ELR (cell line): ENCODE measurements at regions not wholly inside any gene's neighbourhood (a gene's known extent, or its start where the extent isn't known, plus 50 kb on each side); places are given as distances from the start of the nearest gene placed in this dataset.
A peak's percentile ranks its signal among the peaks of the same experiment; 100 is the strongest.
"Not testable (repeated sequence)": the region's sequence is repeated elsewhere in the genome, so short reads cannot be mapped to it uniquely, and the experiment has no call there.

Experiments
- DNase-seq: peaks from one replicate; pipeline ENCODE4 v3.0.0-alpha.2; 2015; ENCODE audit warnings: low read depth

DNA sequence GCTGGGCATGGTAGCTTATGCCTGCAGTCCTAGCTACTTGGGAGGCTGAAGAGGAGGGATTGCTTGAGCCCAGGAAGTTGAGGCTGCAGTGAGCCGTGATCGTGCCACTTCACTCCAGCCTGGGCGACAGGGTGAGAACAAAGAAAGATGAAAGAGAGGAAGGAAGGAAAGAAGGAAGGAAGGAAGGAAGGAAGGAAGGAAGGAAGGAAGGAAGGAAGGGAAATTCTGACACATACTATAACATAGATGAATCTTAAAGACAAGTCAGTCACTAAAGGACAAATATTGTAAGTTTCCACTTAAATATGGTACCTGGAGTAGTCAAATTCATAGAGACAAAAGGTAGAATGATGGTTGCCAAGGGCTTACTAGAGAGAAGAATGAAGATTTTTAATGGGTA, 108.0 kb upstream of the CACHD1 start:
- no peak for DNase-seq

DNA sequence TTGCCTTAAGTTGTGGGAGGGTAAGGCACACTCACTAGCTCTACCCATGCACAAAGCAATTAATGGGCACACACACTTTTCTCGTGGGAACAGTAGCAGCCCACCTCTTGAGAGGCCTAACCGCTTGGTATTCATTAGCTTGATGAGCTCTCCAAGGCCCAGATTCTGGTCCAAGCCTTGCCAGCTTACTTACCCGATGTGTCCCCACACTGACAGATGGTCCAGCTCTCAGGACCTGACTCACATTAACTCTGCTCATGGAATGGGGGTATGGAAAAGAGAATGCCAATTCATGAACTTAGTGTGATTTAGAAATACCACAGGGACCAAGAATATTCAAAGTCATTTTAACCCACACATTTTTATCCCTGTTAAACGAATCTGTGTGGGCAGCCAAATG, 106.8 kb upstream of the CACHD1 start:
- no peak for DNase-seq

- DNase-seq = no peak
Measured at GRCh38 chr1:64363616-64364015, 106.3 kb upstream of the CACHD1 start.

DNA sequence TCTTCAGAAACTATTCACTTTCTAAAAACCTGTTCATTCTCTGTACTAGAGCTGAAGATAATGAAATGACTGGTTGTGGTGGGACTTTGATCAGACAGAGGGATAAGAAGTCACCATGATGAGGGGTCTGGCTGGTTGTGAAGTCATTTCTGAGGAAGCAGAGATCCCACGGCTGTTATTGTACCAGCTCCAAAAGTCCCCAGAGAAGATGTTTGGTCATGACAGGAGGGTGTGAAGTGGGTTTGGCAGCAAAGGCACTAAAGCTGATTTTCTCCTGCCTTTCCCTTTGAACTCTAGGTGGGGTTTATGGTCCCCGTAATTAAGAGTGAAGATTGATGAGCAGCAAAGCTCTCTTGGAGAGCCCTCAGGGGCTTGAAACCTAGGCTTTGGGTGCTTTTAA, 103.1 kb upstream of the CACHD1 start:
- no peak for DNase-seq

- no peak for DNase-seq
Measured at GRCh38 chr1:64368344-64368743, 101.6 kb upstream of the CACHD1 start.

GRCh38 chr1:64378826-64379225, 91.1 kb upstream of the CACHD1 start:
- DNase-seq = no peak

DNA sequence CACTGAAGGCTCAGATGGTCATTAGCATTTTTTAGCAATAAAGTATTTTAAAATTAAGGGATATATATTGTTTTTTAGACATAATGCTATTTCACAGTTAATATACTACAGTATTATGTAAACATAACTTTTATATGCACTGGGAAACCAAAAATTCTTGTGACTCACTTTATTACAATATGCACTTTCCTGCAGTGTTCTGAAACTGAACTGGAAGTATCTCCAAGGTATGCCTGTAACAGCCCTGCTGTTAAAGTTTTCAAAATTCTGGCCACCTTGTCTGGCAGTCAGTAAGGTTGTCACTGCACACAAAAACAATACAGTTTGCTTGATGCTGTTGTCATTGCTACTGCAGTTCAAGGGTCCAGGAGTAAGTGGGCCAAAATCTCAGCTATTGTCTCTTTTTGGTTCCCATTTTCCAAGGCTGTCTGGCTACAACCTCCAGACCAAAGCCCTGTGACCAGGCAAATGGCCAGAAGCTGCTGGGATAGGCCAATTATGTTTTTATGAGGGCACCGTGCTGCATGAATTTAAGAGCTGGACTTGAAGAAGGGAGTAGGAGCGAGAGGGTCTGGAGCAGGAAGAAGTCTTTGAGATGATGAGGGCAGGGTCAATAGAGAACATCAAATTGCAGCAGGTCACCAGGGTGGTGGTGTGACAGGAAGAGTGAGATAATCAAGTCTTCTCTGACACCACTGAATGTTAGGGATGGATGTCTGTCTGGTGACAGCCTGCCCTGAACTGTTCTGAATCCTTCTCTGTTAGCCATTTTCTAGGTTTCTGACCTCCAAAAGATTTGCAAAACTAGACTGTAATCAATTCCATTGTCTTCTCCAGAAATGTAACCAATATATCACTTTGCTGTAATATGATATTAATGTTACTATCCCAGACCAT, 82.3 kb upstream of the CACHD1 start:
- no peak for DNase-seq

- DNase-seq = no peak
Measured at GRCh38 chr1:64388336-64388735, 81.6 kb upstream of the CACHD1 start.

DNA sequence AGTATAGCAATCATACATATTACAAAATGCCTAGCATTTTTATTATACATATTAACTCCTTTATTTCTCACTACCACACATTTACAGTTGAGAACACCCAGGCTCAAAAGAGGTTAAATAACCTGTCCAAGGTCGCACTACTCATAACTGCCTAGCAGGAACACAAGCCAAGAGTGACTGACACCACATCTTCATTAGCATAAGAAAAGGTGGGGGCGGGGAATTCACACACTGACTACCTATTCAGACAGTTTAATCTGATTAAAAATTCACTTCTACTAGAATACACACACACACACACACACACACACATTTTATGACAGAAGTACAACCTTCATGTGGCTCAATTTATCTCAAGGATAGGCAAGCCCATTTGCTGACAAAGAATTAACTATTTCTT, 77.8 kb upstream of the CACHD1 start:
- no peak for DNase-seq

- no peak for DNase-seq
Measured at GRCh38 chr1:64393790-64394189, 76.1 kb upstream of the CACHD1 start.

GRCh38 chr1:64396817-64397216, 73.1 kb upstream of the CACHD1 start:
- DNase-seq = no peak

GRCh38 chr1:64397541-64397940, 72.4 kb upstream of the CACHD1 start:
- DNase-seq = no peak

DNA sequence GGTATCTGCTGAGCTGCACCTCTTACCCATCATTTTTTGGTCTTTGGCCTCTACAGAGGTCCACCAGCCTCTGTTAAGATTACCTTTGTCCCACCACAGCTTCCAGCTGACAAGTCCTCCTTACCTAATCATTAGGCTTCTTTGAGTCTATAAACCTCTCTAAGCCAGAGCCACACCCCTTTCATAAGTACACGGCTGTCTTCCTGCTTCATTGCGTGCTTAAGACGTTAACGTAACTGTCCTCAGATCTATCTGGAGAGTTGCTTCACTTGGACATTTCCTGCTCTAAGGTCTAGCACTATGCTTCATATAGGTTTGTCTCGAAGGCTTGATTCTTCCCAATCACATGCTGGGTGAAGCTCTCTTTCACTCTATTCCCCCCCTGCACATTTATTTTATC, 71.0 kb upstream of the CACHD1 start:
- DNase-seq = no peak

DNA sequence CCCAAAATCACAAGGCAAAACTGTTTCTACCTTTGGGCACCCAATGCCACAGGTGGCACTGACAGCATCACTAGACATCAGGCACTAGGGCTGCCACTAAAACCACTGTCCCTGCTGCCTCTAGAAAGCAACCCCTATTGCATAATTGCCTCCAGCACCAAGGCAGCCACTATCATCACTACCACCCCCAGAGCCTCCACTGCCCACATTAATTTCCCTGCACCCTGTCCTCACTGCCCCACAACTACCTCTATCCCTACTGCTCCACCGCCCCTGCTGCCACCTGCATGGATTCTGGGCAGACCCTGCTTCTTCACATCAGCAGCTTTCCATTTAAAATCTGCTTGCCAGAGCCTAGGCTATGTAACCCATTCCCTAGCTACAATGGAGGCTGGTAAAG, 68.6 kb upstream of the CACHD1 start:
- DNase-seq = no peak

DNA sequence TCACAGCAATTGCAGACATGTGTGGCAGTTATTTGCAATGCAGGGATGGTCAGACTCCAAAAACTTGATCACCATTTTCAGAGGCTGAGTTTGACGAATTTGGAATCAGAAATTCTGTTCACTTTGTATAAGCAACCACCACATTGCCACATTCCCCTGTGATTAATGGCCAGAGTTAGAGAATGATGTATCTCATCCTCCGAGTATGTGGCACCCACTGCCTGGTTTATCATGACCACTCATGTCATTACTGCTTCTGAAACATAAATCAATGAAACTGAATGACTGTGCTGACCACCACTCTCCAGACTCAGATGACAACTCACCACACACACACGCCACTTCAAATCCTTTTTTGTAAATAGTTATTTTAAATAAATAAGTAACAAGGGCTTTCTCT, 66.6 kb upstream of the CACHD1 start:
- peak; percentile 85 for DNase-seq

GRCh38 chr1:64404202-64404601, 65.7 kb upstream of the CACHD1 start:
- no peak for DNase-seq

DNA sequence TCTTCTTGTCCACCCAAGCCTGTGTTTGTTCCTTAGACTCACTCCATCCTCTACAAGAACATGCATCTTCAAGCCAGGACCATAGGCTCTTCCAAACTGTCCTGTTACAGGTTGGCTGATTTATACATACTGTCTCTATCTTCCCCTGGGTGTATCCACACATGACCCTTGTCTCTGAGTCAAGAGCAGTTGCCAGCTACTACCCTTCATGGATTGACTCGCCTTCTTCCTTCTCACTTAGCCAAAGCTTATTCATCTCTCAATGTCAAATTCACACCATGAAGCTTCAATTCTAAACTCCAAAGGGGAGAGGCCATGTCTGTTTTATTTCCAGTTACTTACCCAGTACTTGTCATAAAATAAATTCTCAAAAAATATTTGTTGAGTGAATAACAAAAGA, 64.1 kb upstream of the CACHD1 start:
- DNase-seq = peak; percentile 18

GRCh38 chr1:64410217-64410616, 59.7 kb upstream of the CACHD1 start:
- DNase-seq = no peak

- not testable (repeated sequence) for DNase-seq
Measured at GRCh38 chr1:64414855-64415546, 54.9 kb upstream of the CACHD1 start.

GRCh38 chr1:64417803-64418202, 52.1 kb upstream of the CACHD1 start:
- DNase-seq = no peak
